ENCODE measurements at regions not wholly inside any gene's neighbourhood (a gene's known extent, or its start where the extent isn't known, plus 50 kb on each side); places are given as distances from the start of the nearest gene placed in this dataset.
"Not testable (repeated sequence)": the region's sequence is repeated elsewhere in the genome, so short reads cannot be mapped to it uniquely, and the experiment has no call there.

DNA sequence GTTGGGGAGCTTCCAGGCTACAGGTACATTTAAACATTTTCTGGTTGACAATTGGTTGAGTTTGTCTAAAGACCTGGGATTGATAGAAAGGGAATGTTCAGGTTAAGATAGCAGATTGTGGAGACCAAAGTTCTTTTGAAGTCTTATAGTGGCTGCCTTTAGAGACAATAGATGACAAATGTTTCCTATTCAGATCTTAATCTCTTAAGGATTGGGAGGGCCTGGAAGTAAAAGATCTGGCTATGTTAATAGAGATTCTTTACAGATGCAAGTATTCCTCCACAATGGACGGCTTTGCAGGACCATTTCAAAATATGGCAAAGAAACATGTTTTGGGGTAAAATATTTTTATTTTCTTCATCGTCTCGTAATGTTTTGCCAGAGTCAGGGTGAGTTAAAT lies 128.7 kb upstream of the TSC22D1 start:
- TF ChIP-seq, protein P1, sequence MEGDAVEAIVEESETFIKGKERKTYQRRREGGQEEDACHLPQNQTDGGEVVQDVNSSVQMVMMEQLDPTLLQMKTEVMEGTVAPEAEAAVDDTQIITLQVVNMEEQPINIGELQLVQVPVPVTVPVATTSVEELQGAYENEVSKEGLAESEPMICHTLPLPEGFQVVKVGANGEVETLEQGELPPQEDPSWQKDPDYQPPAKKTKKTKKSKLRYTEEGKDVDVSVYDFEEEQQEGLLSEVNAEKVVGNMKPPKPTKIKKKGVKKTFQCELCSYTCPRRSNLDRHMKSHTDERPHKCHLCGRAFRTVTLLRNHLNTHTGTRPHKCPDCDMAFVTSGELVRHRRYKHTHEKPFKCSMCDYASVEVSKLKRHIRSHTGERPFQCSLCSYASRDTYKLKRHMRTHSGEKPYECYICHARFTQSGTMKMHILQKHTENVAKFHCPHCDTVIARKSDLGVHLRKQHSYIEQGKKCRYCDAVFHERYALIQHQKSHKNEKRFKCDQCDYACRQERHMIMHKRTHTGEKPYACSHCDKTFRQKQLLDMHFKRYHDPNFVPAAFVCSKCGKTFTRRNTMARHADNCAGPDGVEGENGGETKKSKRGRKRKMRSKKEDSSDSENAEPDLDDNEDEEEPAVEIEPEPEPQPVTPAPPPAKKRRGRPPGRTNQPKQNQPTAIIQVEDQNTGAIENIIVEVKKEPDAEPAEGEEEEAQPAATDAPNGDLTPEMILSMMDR (IDR thresholded peaks at IDR 0.05): not testable (repeated sequence)
- TF ChIP-seq POLR2A (IDR thresholded peaks at IDR 0.05): not testable (repeated sequence)

Data from thyroid gland (tissue), 4 donors.